IMR-90 (cell line): ENCODE measurements at regions not wholly inside any gene's neighbourhood (a gene's known extent, or its start where the extent isn't known, plus 50 kb on each side); places are given as distances from the start of the nearest gene placed in this dataset.

Source experiments
- ATAC-seq: fragments of 200-7000 bp; cut with Tn5 transposase; 2 replicates; pipeline ENCODE4 v1.9.1; 2020; ENCODE audit warnings: low read depth, mild to moderate bottlenecking, moderate library complexity
- BruUV-seq: library from RNA; stranded (reverse); fragments of 400-500 nt; replicated peaks from 2 replicates; lab custom pipeline; 2021; lab: Mats Ljungman, UMichigan
- CTCF ChIA-PET: fragments of 300-600 bp; formaldehyde crosslinking; extraction: SDS; loops from one replicate; lab custom pipeline; 2021; ENCODE audit warnings: antibody characterized with exemption; lab: Yijun Ruan, JAX
- POLR2A ChIA-PET: fragments of 300-600 bp; sonication (Branson Sonifier 250); formaldehyde crosslinking; loops from one replicate; lab custom pipeline; 2022; ENCODE audit warnings: antibody characterized with exemption; ENCODE audit not compliant: unreplicated experiment; lab: Charles Lee
- DNase-seq: peaks from one replicate; pipeline ENCODE4 v3.0.0; 2013
- H2AFZ ChIP-seq: replicated peaks from 2 replicates; pipeline ENCODE3; 2013; ENCODE audit warnings: low read length, mild to moderate bottlenecking; ENCODE audit not compliant: poor library complexity
- H2AK5ac ChIP-seq: 2 replicates; pipeline ENCODE4 v1.6.1; 2013; ENCODE audit warnings: low read depth, low read length, inconsistent platforms
- H2AK9ac ChIP-seq: replicated peaks from 2 replicates; pipeline ENCODE3; 2013; ENCODE audit warnings: mild to moderate bottlenecking, low read depth, low read length, moderate library complexity; ENCODE audit not compliant: poor library complexity
- H2BK120ac ChIP-seq: 2 replicates; pipeline ENCODE4 v1.6.1; 2013; ENCODE audit warnings: low read depth, low read length, inconsistent platforms
- H2BK15ac ChIP-seq: 3 replicates; pipeline ENCODE4 v1.6.1; 2013; ENCODE audit warnings: low read depth, low read length, inconsistent platforms
- H2BK20ac ChIP-seq: 2 replicates; pipeline ENCODE4 v1.6.1; 2013; ENCODE audit warnings: low read depth, mild to moderate bottlenecking, inconsistent platforms, low read length, moderate library complexity
- H2BK5ac ChIP-seq: 2 replicates; pipeline ENCODE4 v1.6.1; 2013; ENCODE audit warnings: mild to moderate bottlenecking, low read depth, low read length, inconsistent platforms; ENCODE audit not compliant: poor library complexity, severe bottlenecking
- H3K14ac ChIP-seq: replicated peaks from 2 replicates; pipeline ENCODE4 v1.6.1; 2013; ENCODE audit warnings: low read depth, low read length, inconsistent platforms
- H3K18ac ChIP-seq: 2 replicates; pipeline ENCODE4 v1.6.1; 2013; ENCODE audit warnings: low read depth, low read length, control low read depth
- H3K23ac ChIP-seq: 2 replicates; pipeline ENCODE4 v1.6.1; 2013; ENCODE audit warnings: low read depth, low read length, inconsistent platforms
- H3K27ac ChIP-seq: 2 replicates; pipeline ENCODE4 v1.5.1; 2013; ENCODE audit warnings: mild to moderate bottlenecking, control low read depth, low read length; ENCODE audit not compliant: insufficient read depth
- H3K27me3 ChIP-seq: 2 replicates; pipeline ENCODE4 v1.6.1; 2013; ENCODE audit warnings: low read length; ENCODE audit not compliant: control insufficient read depth, insufficient read depth
- H3K36me3 ChIP-seq: 2 replicates; pipeline ENCODE4 v1.6.1; 2013; ENCODE audit warnings: low read length, mixed read lengths; ENCODE audit not compliant: control insufficient read depth, insufficient read depth
- H3K4ac ChIP-seq: 2 replicates; pipeline ENCODE4 v1.6.1; 2013; ENCODE audit warnings: low read depth, low read length, inconsistent platforms
- H3K4me1 ChIP-seq: 2 replicates; pipeline ENCODE4 v1.6.1; 2013; ENCODE audit warnings: low read length, mixed read lengths; ENCODE audit not compliant: control insufficient read depth, insufficient read depth
- H3K4me2 ChIP-seq: 2 replicates; pipeline ENCODE4 v1.6.1; 2013; ENCODE audit warnings: low read depth, mild to moderate bottlenecking, control low read depth, low read length, moderate library complexity
- H3K4me3 ChIP-seq: 2 replicates; pipeline ENCODE4 v1.5.1; 2013; ENCODE audit warnings: low read depth, mild to moderate bottlenecking, control low read depth, low read length, moderate library complexity; ENCODE audit not compliant: insufficient read depth
- H3K56ac ChIP-seq: 2 replicates; pipeline ENCODE4 v1.6.1; 2013; ENCODE audit warnings: low read length, inconsistent platforms; ENCODE audit not compliant: insufficient read depth; ENCODE audit errors: extremely low read depth
- H3K79me1 ChIP-seq, 2 experiments: 2 replicates each; pipeline ENCODE4 v1.6.1; 2013; ENCODE audit warnings: low read length in 2 of 2, inconsistent platforms in 1 of 2, low read depth in 1 of 2
- H3K9ac ChIP-seq: 2 replicates; pipeline ENCODE4 v1.6.1; 2013; ENCODE audit warnings: low read depth, low read length, control low read depth
- H3K9me1 ChIP-seq: 2 replicates; pipeline ENCODE4 v1.6.1; 2013; ENCODE audit warnings: low read length, inconsistent platforms; ENCODE audit not compliant: insufficient read depth
- H3K9me3 ChIP-seq: 2 replicates; pipeline ENCODE4 v1.6.1; 2013; ENCODE audit warnings: low read length; ENCODE audit not compliant: control insufficient read depth, insufficient read depth
- H4K20me1 ChIP-seq: 2 replicates; pipeline ENCODE4 v1.6.1; 2013; ENCODE audit warnings: low read length, inconsistent platforms; ENCODE audit not compliant: insufficient read depth
- H4K5ac ChIP-seq: 2 replicates; pipeline ENCODE4 v1.6.1; 2013; ENCODE audit warnings: mild to moderate bottlenecking, low read depth, low read length, control low read depth
- H4K8ac ChIP-seq, 2 experiments: 2 replicates each; pipeline ENCODE4 v1.6.1; 2013; ENCODE audit warnings: low read depth in 2 of 2, low read length in 2 of 2, control low read depth in 1 of 2, inconsistent platforms in 1 of 2
- H4K91ac ChIP-seq: 2 replicates; pipeline ENCODE4 v1.6.1; 2013; ENCODE audit warnings: low read depth, low read length, inconsistent platforms; ENCODE audit not compliant: insufficient read depth
- BHLHE40 ChIP-seq: fragments of 150-350 bp; IDR thresholded peaks from 2 replicates; pipeline ENCODE4 v1.6.1; 2016; ENCODE audit warnings: mild to moderate bottlenecking, low read depth, low read length
- CTCF ChIP-seq: conservative IDR thresholded peaks from 2 replicates; pipeline ENCODE4 v1.5.1; 2012; ENCODE audit warnings: mild to moderate bottlenecking, low read depth, low read length, improper control_type of control experiment
- FOS ChIP-seq: fragments of 150-350 bp; IDR thresholded peaks from 2 replicates; pipeline ENCODE4 v1.6.1; 2016; ENCODE audit warnings: low read depth, low read length
- MAFK ChIP-seq: IDR thresholded peaks from 2 replicates; pipeline ENCODE4 v1.6.1; 2012; ENCODE audit warnings: low read depth, low read length, improper control_type of control experiment
- MXI1 ChIP-seq: IDR thresholded peaks from 2 replicates; pipeline ENCODE4 v1.6.1; 2012; ENCODE audit warnings: low read depth, mild to moderate bottlenecking, low read length, moderate library complexity, borderline replicate concordance
- NFE2L2 ChIP-seq: fragments of 150-350 bp; IDR thresholded peaks from 2 replicates; pipeline ENCODE4 v1.6.1; 2016; ENCODE audit warnings: low read depth, mild to moderate bottlenecking, low read length
- RCOR1 ChIP-seq: IDR thresholded peaks from 2 replicates; pipeline ENCODE4 v1.6.1; 2012; ENCODE audit warnings: mild to moderate bottlenecking, low read length, improper control_type of control experiment; ENCODE audit not compliant: insufficient replicate concordance
- RFX5 ChIP-seq: IDR thresholded peaks from 2 replicates; pipeline ENCODE4 v1.8.0; 2012; ENCODE audit warnings: low read depth, mild to moderate bottlenecking, low read length, moderate library complexity
- SMC3 ChIP-seq: fragments of 150-350 bp; IDR thresholded peaks from 2 replicates; pipeline ENCODE4 v1.6.1; 2016; ENCODE audit warnings: low read depth, mild to moderate bottlenecking, antibody characterized with exemption, low read length, moderate library complexity
- USF2 ChIP-seq: fragments of 150-350 bp; IDR thresholded peaks from 2 replicates; pipeline ENCODE4 v1.6.1; 2017; ENCODE audit warnings: mild to moderate bottlenecking, antibody characterized with exemption, low read length, low read depth
- WGBS, 2 experiments: methylation state at CpG; one replicate each; pipeline versions ENCODE4 v1.1.5 to v1.1.7; 2013; ENCODE audit warnings: missing lambda C conversion rate in 2 of 2; ENCODE audit not compliant: insufficient read length in 1 of 2; ENCODE audit errors: extremely low coverage in 2 of 2; 5-methylcytosine and 5-hydroxymethylcytosine counted together
- dilution Hi-C: fragments of 300-500 bp; cut with HindIII; formaldehyde crosslinking; loops from one replicate; pipeline ENCODE4 v1.14.3; 2018; ENCODE audit warnings: low sequenced_read_pairs; ENCODE audit not compliant: unreplicated experiment
- in situ Hi-C: fragments of 300-500 bp; cut with MboI; formaldehyde crosslinking; loops from 3 replicates; pipeline ENCODE4 v1.14.3; 2019; ENCODE audit warnings: low sequenced_read_pairs, inconsistent platforms, mixed read lengths
- intact Hi-C: fragments of 100-400 bp; cut with micrococcal nuclease; formaldehyde crosslinking; loops from 2 replicates; pipeline ENCODE4 v1.10.0; 2022

- CTCF ChIA-PET: no interaction called here
Measured at GRCh38 chr1:195899762-195900352, 708.4 kb downstream of the KCNT2 start.

More at GRCh38 chr1:195899762-195900352, 708.4 kb downstream of the KCNT2 start:
- Histone ChIP-seq H3K23ac (no peak overlapping the region), H2BK20ac (no peak overlapping the region), H4K5ac (no peak overlapping the region), H2BK120ac (no peak overlapping the region), H4K8ac (no peak overlapping the region), H4K20me1 (no peaks in the 10 kb centered on the region), H4K91ac (no peak overlapping the region), H3K27me3 (no peaks in the 10 kb centered on the region), H3K4ac (no peak overlapping the region), H2AK5ac (no peak overlapping the region), H3K9me1 (no peaks in the 10 kb centered on the region), H3K27ac (no peak overlapping the region), H2AK9ac (no peak overlapping the region), H3K4me2 (no peak overlapping the region), H3K79me1 (no peaks in the 10 kb centered on the region), H3K18ac (no peak overlapping the region), H3K9me3 (no peaks in the 10 kb centered on the region), H2BK15ac (no peak overlapping the region), H3K9ac (no peak overlapping the region), H3K14ac (no peak overlapping the region), H3K56ac (no peak overlapping the region), H3K4me3 (no peak overlapping the region), H2BK5ac (no peak overlapping the region), H3K4me1 (no peaks in the 10 kb centered on the region), H3K36me3 (no peaks in the 10 kb centered on the region), H2AFZ (no peak overlapping the region)
- in situ Hi-C loops: no loop called here
- TF ChIP-seq FOS: no peak
- no peak for TF ChIP-seq BHLHE40
- no peak for TF ChIP-seq SMC3
- no peak for TF ChIP-seq USF2
- TF ChIP-seq RFX5: no peak
- no peak for TF ChIP-seq MXI1
- no peak for TF ChIP-seq NFE2L2
- TF ChIP-seq MAFK: no peak
- no peak for TF ChIP-seq CTCF
- no peak for TF ChIP-seq RCOR1
- POLR2A ChIA-PET: no interaction called here
- intact Hi-C loops: no loop called here
- peak; percentile 74 for DNase-seq
- dilution Hi-C loops: no loop called here
- ATAC-seq: peak; percentile 79
- no TSS peak for BruUV-seq
- no CpG with 5 or more reads among the region's 1 CpG for WGBS, 2 experiments
